Astrocyte (in vitro differentiated cells and primary cell): ENCODE measurements at regions not wholly inside any gene's neighbourhood (a gene's known extent, or its start where the extent isn't known, plus 50 kb on each side); places are given as distances from the start of the nearest gene placed in this dataset.

ENCODE experiments used
- CTCF ChIP-seq: IDR thresholded peaks from 2 replicates; pipeline ENCODE4 v1.5.1; 2011; ENCODE audit warnings: low read depth, mild to moderate bottlenecking, inconsistent platforms, low read length, moderate library complexity; ENCODE audit not compliant: insufficient read depth
- EZH2 ChIP-seq: IDR thresholded peaks from 2 replicates; pipeline ENCODE4 v1.6.1; 2012; ENCODE audit warnings: mild to moderate bottlenecking, low read length, inconsistent platforms; ENCODE audit not compliant: insufficient read depth

- TF ChIP-seq EZH2: no peak
- TF ChIP-seq CTCF: no peak
Observed at GRCh38 chr7:157483515-157483914, 146.7 kb downstream of the DNAJB6 start.
